ENCODE measurements at regions not wholly inside any gene's neighbourhood (a gene's known extent, or its start where the extent isn't known, plus 50 kb on each side); places are given as distances from the start of the nearest gene placed in this dataset.
"Not testable (repeated sequence)": the region's sequence is repeated elsewhere in the genome, so short reads cannot be mapped to it uniquely, and the experiment has no call there.

- TF ChIP-seq TAF1 (IDR thresholded peaks at IDR 0.05; ENCODE audit: borderline replicate concordance, low read depth, low read length) (no peak), POLR2AphosphoS5 (IDR thresholded peaks at IDR 0.05; ENCODE audit: low read depth, low read length) (no peak), POLR2A (IDR thresholded peaks at IDR 0.05; ENCODE audit: low read depth, low read length) (no peak)
- no peak for DNase-seq (ENCODE audit: insufficient read length)
- no peak for FAIRE-seq
Observed at GRCh38 chr10:33477291-33478088, 143.0 kb upstream of the NRP1 start.

DNA sequence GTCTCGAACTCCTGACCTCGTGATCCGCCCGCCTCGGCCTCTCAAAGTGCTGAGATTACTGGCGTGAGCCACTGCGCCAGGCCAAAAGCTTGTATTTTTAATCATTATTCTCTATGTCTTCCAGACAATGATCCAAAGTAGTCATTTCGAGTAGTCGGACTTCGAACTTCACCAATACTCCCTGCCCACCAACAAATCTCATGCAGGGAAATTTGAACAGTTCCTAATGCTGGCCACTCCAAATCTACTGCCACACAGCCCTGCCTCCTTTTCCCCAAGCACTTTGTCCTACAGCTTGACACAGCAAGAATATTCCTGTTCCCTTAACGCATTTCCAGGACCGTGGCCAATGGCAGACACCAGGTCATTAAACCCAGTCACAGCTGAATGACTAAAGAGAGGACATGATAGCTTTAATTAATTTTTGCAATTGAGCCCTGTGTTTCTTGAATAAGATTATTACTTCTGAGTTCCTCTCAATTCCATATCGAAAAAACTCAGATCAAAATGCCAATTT, 142.3 kb upstream of the NRP1 start:
- FAIRE-seq (no peak), DNase-seq (ENCODE audit: insufficient read length) (no peak)
- TF ChIP-seq TAF1 (IDR thresholded peaks at IDR 0.05; ENCODE audit: borderline replicate concordance, low read depth, low read length) = no peak
- TF ChIP-seq POLR2AphosphoS5 (IDR thresholded peaks at IDR 0.05; ENCODE audit: low read depth, low read length) = no peak
- TF ChIP-seq POLR2A (IDR thresholded peaks at IDR 0.05; ENCODE audit: low read depth, low read length) = no peak

DNA sequence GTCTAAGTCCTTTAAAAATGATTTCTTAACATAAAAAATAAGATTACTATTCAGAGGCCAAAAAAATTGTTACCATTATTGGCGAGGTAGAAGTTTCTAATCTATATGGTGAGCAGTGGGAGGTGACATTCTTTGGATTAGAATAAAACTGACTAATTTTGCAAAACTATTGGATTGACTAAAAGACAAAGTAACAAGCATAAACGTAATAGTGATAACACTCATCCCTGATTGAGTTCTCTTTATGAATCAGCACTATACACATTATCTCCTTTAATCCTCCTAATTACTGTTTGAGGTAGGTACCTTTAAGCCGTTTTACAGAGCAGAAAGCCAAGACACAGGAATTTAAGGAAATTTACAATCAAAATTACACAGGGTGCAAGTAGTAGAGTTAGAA, 139.2 kb upstream of the NRP1 start:
- no peak for DNase-seq (ENCODE audit: insufficient read length)
- FAIRE-seq = no peak
- TF ChIP-seq POLR2A (IDR thresholded peaks at IDR 0.05; ENCODE audit: low read depth, low read length) = no peak
- TF ChIP-seq POLR2AphosphoS5 (IDR thresholded peaks at IDR 0.05; ENCODE audit: low read depth, low read length) = no peak
- no peak for TF ChIP-seq TAF1 (IDR thresholded peaks at IDR 0.05; ENCODE audit: borderline replicate concordance, low read depth, low read length)

DNA sequence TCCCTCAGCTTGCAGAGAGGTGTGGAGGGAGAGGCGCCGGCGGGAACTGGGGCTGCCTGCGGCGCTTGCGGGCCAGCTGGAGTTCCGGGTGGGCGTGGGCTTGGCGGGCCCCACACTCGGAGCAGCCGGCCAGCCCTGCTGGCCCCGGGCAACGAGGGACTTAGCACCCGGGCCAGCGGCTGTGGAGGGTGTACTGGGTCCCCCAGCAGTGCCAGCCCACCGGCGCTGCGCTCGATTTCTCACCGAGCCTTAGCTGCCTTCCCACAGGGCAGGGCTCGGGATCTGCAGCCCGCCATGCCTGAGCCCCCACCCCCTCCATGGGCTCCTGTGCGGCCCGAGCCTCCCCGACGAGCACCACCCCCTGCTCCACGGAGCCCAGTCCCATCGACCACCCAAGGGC, 133.5 kb upstream of the NRP1 start:
- DNase-seq (ENCODE audit: insufficient read length); FAIRE-seq: not testable (repeated sequence)

- no peak for DNase-seq (ENCODE audit: insufficient read length)
- FAIRE-seq = no peak
- TF ChIP-seq POLR2AphosphoS5 (IDR thresholded peaks at IDR 0.05; ENCODE audit: low read depth, low read length) (no peak), TAF1 (IDR thresholded peaks at IDR 0.05; ENCODE audit: borderline replicate concordance, low read depth, low read length) (no peak), POLR2A (IDR thresholded peaks at IDR 0.05; ENCODE audit: low read depth, low read length) (no peak)
Observed at GRCh38 chr10:33465747-33466146, 131.3 kb upstream of the NRP1 start.

GRCh38 chr10:33463011-33463410, 128.5 kb upstream of the NRP1 start:
- DNase-seq (ENCODE audit: insufficient read length) (no peak), FAIRE-seq (no peak)
- TF ChIP-seq POLR2AphosphoS5 (IDR thresholded peaks at IDR 0.05; ENCODE audit: low read depth, low read length) = no peak
- no peak for TF ChIP-seq POLR2A (IDR thresholded peaks at IDR 0.05; ENCODE audit: low read depth, low read length)
- TF ChIP-seq TAF1 (IDR thresholded peaks at IDR 0.05; ENCODE audit: borderline replicate concordance, low read depth, low read length) = no peak

DNA sequence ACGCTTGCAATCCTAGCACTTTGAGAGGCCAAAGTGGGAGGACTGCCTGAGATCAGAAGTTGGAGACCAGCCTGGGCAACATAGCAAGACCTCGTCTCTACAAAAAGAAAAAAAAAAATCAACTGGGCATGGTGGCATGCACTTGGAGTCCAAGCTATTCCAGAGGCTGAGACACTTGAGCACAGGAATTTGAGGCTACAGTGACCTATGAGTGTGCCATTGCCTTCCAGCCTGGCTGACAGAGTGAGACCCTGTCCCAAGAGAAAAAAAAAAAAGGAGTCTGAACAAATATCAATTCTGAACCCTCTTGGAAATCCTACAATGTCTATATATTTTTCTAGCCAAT, 126.8 kb upstream of the NRP1 start:
- DNase-seq (ENCODE audit: insufficient read length) = no peak
- TF ChIP-seq POLR2AphosphoS5 (IDR thresholded peaks at IDR 0.05; ENCODE audit: low read depth, low read length) (no peak), TAF1 (IDR thresholded peaks at IDR 0.05; ENCODE audit: borderline replicate concordance, low read depth, low read length) (no peak), POLR2A (IDR thresholded peaks at IDR 0.05; ENCODE audit: low read depth, low read length) (no peak)
- FAIRE-seq = no peak

- FAIRE-seq (no peak), DNase-seq (ENCODE audit: insufficient read length) (no peak)
- TF ChIP-seq POLR2AphosphoS5 (IDR thresholded peaks at IDR 0.05; ENCODE audit: low read depth, low read length) (no peak), POLR2A (IDR thresholded peaks at IDR 0.05; ENCODE audit: low read depth, low read length) (no peak), TAF1 (IDR thresholded peaks at IDR 0.05; ENCODE audit: borderline replicate concordance, low read depth, low read length) (no peak)
Observed at GRCh38 chr10:33460505-33461294, 126.2 kb upstream of the NRP1 start.

DNA sequence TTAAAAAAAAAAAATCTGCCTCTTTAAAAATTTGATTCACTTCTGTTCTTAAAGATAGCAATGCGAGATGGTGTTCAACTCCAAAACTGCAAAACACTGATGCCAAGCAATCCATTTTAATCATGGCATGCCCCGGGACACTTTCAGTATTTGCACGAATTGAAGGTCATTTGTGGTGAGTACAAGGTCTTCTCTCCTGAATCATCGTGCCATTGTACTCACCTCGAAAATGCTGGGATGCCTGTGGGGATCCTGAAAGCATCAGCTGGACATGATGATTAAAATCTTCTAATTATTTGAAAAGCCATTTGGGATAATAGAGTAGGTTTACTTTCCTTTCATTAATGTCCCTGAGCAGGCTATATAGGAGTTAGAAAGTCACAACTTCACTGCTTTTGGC, 125.1 kb upstream of the NRP1 start:
- no peak for TF ChIP-seq POLR2AphosphoS5 (IDR thresholded peaks at IDR 0.05; ENCODE audit: low read depth, low read length)
- TF ChIP-seq TAF1 (IDR thresholded peaks at IDR 0.05; ENCODE audit: borderline replicate concordance, low read depth, low read length) = no peak
- no peak for TF ChIP-seq POLR2A (IDR thresholded peaks at IDR 0.05; ENCODE audit: low read depth, low read length)
- no peak for FAIRE-seq
- DNase-seq (ENCODE audit: insufficient read length) = no peak

GRCh38 chr10:33455029-33455428, 120.6 kb upstream of the NRP1 start:
- no peak for FAIRE-seq
- TF ChIP-seq TAF1 (IDR thresholded peaks at IDR 0.05; ENCODE audit: borderline replicate concordance, low read depth, low read length) = no peak
- TF ChIP-seq POLR2AphosphoS5 (IDR thresholded peaks at IDR 0.05; ENCODE audit: low read depth, low read length) = no peak
- no peak for TF ChIP-seq POLR2A (IDR thresholded peaks at IDR 0.05; ENCODE audit: low read depth, low read length)
- no peak for DNase-seq (ENCODE audit: insufficient read length)

- TF ChIP-seq TAF1 (IDR thresholded peaks at IDR 0.05; ENCODE audit: borderline replicate concordance, low read depth, low read length) (no peak), POLR2A (IDR thresholded peaks at IDR 0.05; ENCODE audit: low read depth, low read length) (no peak), POLR2AphosphoS5 (IDR thresholded peaks at IDR 0.05; ENCODE audit: low read depth, low read length) (no peak)
Observed at GRCh38 chr10:33454554-33454953, 120.1 kb upstream of the NRP1 start.

More at GRCh38 chr10:33454554-33454953, 120.1 kb upstream of the NRP1 start:
- DNase-seq (ENCODE audit: insufficient read length) = no peak
- no peak for FAIRE-seq
